GM18511 (cell line): ENCODE measurements at regions not wholly inside any gene's neighbourhood (a gene's known extent, or its start where the extent isn't known, plus 50 kb on each side); places are given as distances from the start of the nearest gene placed in this dataset.
"Not testable (repeated sequence)": the region's sequence is repeated elsewhere in the genome, so short reads cannot be mapped to it uniquely, and the experiment has no call there.

Experiments
- ATAC-seq: cut with Tn5 transposase; IDR thresholded peaks from one replicate; pipeline ENCODE4 v1.9.1; 2021; ENCODE audit warnings: mild to moderate bottlenecking, moderate library complexity; ENCODE audit not compliant: unreplicated experiment

GRCh38 chr6:132199343-132199742 lies 201.9 kb downstream of the MOXD1 start:
- ATAC-seq = no peak

GRCh38 chr6:132198896-132199295 lies 202.4 kb downstream of the MOXD1 start:
- no peak for ATAC-seq

GRCh38 chr6:132198040-132198439 lies 203.2 kb downstream of the MOXD1 start:
- no peak for ATAC-seq

- peak; percentile 38 for ATAC-seq
These were observed 206.7 kb downstream of the MOXD1 start for GRCh38 chr6:132194529-132194928.

GRCh38 chr6:132192631-132193030 lies 208.6 kb downstream of the MOXD1 start:
- ATAC-seq = no peak

GRCh38 chr6:132190815-132191175 lies 210.5 kb downstream of the MOXD1 start:
- ATAC-seq = peak; percentile 26

GRCh38 chr6:132190097-132190814 lies 211.0 kb downstream of the MOXD1 start:
- peak; percentile 83 for ATAC-seq

- no peak for ATAC-seq
These were observed 212.6 kb downstream of the MOXD1 start for GRCh38 chr6:132188556-132189264.

- no peak for ATAC-seq
These were observed 213.5 kb downstream of the MOXD1 start for GRCh38 chr6:132187816-132188215.

- not testable (repeated sequence) for ATAC-seq
These were observed 216.3 kb downstream of the MOXD1 start for GRCh38 chr6:132184966-132185365.

- no peak for ATAC-seq
These were observed 221.3 kb downstream of the MOXD1 start for GRCh38 chr6:132179955-132180354.

- ATAC-seq = no peak
These were observed 223.7 kb upstream of the CCN2 start for GRCh38 chr6:132174919-132175318.

- no peak for ATAC-seq
These were observed 217.8 kb upstream of the CCN2 start for GRCh38 chr6:132168961-132169360.

GRCh38 chr6:132167929-132168892 lies 217.0 kb upstream of the CCN2 start:
- no peak for ATAC-seq

- ATAC-seq = no peak
These were observed 215.4 kb upstream of the CCN2 start for GRCh38 chr6:132166526-132167051.

- no peak for ATAC-seq
These were observed 214.5 kb upstream of the CCN2 start for GRCh38 chr6:132165677-132166076.

- ATAC-seq = no peak
These were observed 210.1 kb upstream of the CCN2 start for GRCh38 chr6:132161283-132161682.

GRCh38 chr6:132153221-132153898 lies 202.2 kb upstream of the CCN2 start:
- no peak for ATAC-seq

- ATAC-seq = no peak
These were observed 196.4 kb upstream of the CCN2 start for GRCh38 chr6:132147530-132148011.

- ATAC-seq = no peak
These were observed 193.3 kb upstream of the CCN2 start for GRCh38 chr6:132144456-132144855.
